Endothelial cell of umbilical vein (primary cell): ENCODE measurements at regions not wholly inside any gene's neighbourhood (a gene's known extent, or its start where the extent isn't known, plus 50 kb on each side); places are given as distances from the start of the nearest gene placed in this dataset.

Source experiments
- BruUV-seq: library from RNA; stranded (reverse); fragments of 400-500 nt; replicated peaks from 2 replicates; lab custom pipeline; 2021; lab: Mats Ljungman, UMichigan
- CTCF ChIA-PET: fragments of 300-600, 350-600 bp; sonication (Branson Sonifier 250); formaldehyde crosslinking; loops from one replicate; lab custom pipeline; 2021; ENCODE audit warnings: antibody characterized with exemption, inconsistent platforms; lab: Charles Lee
- POLR2A ChIA-PET: fragments of 300-600, 350-600 bp; sonication (Branson Sonifier 250); formaldehyde crosslinking; loops from one replicate; lab custom pipeline; 2021; ENCODE audit warnings: antibody characterized with exemption, inconsistent platforms; lab: Charles Lee
- DNase-seq: peaks from one replicate; pipeline ENCODE4 v3.0.0-alpha.2; 2011; ENCODE audit warnings: low read depth, low spot score
- FAIRE-seq: peaks from 2 replicates; lab custom pipeline; 2011; peaks lifted over from hg19 to GRCh38; lab: Jason Lieb, UNC
- H2AFZ ChIP-seq: 2 replicates; pipeline ENCODE4 v1.6.0; 2012; ENCODE audit warnings: low read depth, low read length, control low read depth, inconsistent platforms
- H3K27ac ChIP-seq: 2 replicates; pipeline ENCODE4 v1.5.1; 2011; ENCODE audit warnings: low read depth, mild to moderate bottlenecking, control low read depth, low read length, moderate library complexity; ENCODE audit not compliant: insufficient read depth
- H3K27me3 ChIP-seq, 2 experiments: 2 replicates each; pipeline versions ENCODE4 v1.6.0 to v1.6.1; 2011; ENCODE audit warnings: low read length in 2 of 2, mixed read lengths in 1 of 2; ENCODE audit not compliant: control insufficient read depth in 2 of 2, insufficient read depth in 2 of 2
- H3K36me3 ChIP-seq, 2 experiments: 2 replicates in 1 of 2; 3 replicates in 1 of 2; pipeline ENCODE4 v1.5.1; 2011; ENCODE audit warnings: low read length in 2 of 2, mild to moderate bottlenecking in 1 of 2, moderate library complexity in 1 of 2; ENCODE audit not compliant: control insufficient read depth in 2 of 2, insufficient read depth in 2 of 2; ENCODE audit errors: extremely low read depth in 1 of 2
- H3K4me1 ChIP-seq: 3 replicates; pipeline ENCODE4 v1.5.1; 2011; ENCODE audit warnings: mild to moderate bottlenecking, low read length; ENCODE audit not compliant: control insufficient read depth, insufficient read depth; ENCODE audit errors: extremely low read depth
- H3K4me2 ChIP-seq: 2 replicates; pipeline ENCODE4 v1.6.1; 2011; ENCODE audit warnings: low read length, control low read depth, mixed read lengths; ENCODE audit not compliant: insufficient read depth
- H3K4me3 ChIP-seq, 3 experiments: fragments of 200-600 bp in 1 of 3; sonication (generic), shearing (Covaris generic) in 1 of 3; replicated peaks in 1 of 3; 2 replicates each; pipeline ENCODE4 v1.5.1; 2011 to 2016; ENCODE audit warnings: control low read depth in 3 of 3, low read length in 3 of 3, mild to moderate bottlenecking in 2 of 3, inconsistent platforms in 1 of 3, low read depth in 1 of 3, moderate library complexity in 1 of 3; ENCODE audit not compliant: insufficient read depth in 1 of 3
- H3K79me2 ChIP-seq: 2 replicates; pipeline ENCODE4 v1.6.0; 2012; ENCODE audit warnings: low read length, inconsistent platforms; ENCODE audit not compliant: control insufficient read depth, insufficient read depth
- H3K9ac ChIP-seq: replicated peaks from 2 replicates; pipeline ENCODE3; 2011; ENCODE audit warnings: low read length, control low read depth; ENCODE audit not compliant: insufficient read depth; ENCODE audit errors: extremely low read depth
- H3K9me1 ChIP-seq: replicated peaks from 3 replicates; pipeline ENCODE4 v1.6.0; 2011; ENCODE audit warnings: mild to moderate bottlenecking, low read length; ENCODE audit not compliant: control insufficient read depth, insufficient read depth; ENCODE audit errors: extremely low read depth
- H3K9me3 ChIP-seq: replicated peaks from 2 replicates; pipeline ENCODE4 v1.5.1; 2012; ENCODE audit warnings: low read length, inconsistent platforms; ENCODE audit not compliant: control insufficient read depth, insufficient read depth
- H4K20me1 ChIP-seq: replicated peaks from 2 replicates; pipeline ENCODE3; 2011; ENCODE audit warnings: mild to moderate bottlenecking, low read length; ENCODE audit not compliant: control insufficient read depth, insufficient read depth; ENCODE audit errors: extremely low read depth
- CTCF ChIP-seq, 2 donors: IDR thresholded peaks; 1 replicate in 1 of 2; 2 replicates in 1 of 2; pipeline ENCODE4 v1.5.1; 2011; ENCODE audit warnings: low read length in 2 of 2, mild to moderate bottlenecking in 2 of 2, moderate library complexity in 2 of 2, control low read depth in 1 of 2, inconsistent platforms in 1 of 2, low read depth in 1 of 2; ENCODE audit not compliant: insufficient read depth in 1 of 2; ENCODE audit errors: extremely low read depth in 1 of 2
- EZH2 ChIP-seq: IDR thresholded peaks from 2 replicates; pipeline ENCODE4 v1.6.1; 2012; ENCODE audit warnings: borderline replicate concordance, low read depth, mild to moderate bottlenecking, moderate library complexity, low read length, inconsistent platforms; ENCODE audit not compliant: severe bottlenecking
- FOS ChIP-seq: IDR thresholded peaks from 2 replicates; pipeline ENCODE4 v1.6.1; 2011; ENCODE audit warnings: mild to moderate bottlenecking, low read length, moderate library complexity, borderline replicate concordance; ENCODE audit not compliant: insufficient read depth
- GATA2 ChIP-seq: IDR thresholded peaks from 2 replicates; pipeline ENCODE4 v1.7.0; 2011; ENCODE audit warnings: low read depth, mild to moderate bottlenecking, moderate library complexity, mixed read lengths, low read length; ENCODE audit not compliant: insufficient read length, insufficient read depth
- JUN ChIP-seq: IDR thresholded peaks from 2 replicates; pipeline ENCODE4 v1.6.1; 2011; ENCODE audit warnings: borderline replicate concordance, low read depth; ENCODE audit not compliant: insufficient read length, insufficient read depth
- MAX ChIP-seq: IDR thresholded peaks from 2 replicates; pipeline ENCODE4 v1.6.1; 2011; ENCODE audit not compliant: insufficient read depth, insufficient read length
- MYC ChIP-seq: IDR thresholded peaks from one replicate; pipeline ENCODE4 v1.6.1; 2011; ENCODE audit warnings: mild to moderate bottlenecking, low read depth, low read length
- POLR2A ChIP-seq: IDR thresholded peaks from 2 replicates; pipeline ENCODE4 v1.6.1; 2012; ENCODE audit warnings: low read depth, mild to moderate bottlenecking, control low read depth, low read length
- POLR2AphosphoS5 ChIP-seq: IDR thresholded peaks from 2 replicates; pipeline ENCODE4 v1.6.1; 2012; ENCODE audit warnings: low read depth, mild to moderate bottlenecking, control low read depth, low read length, moderate library complexity; ENCODE audit not compliant: insufficient read depth
- dilution Hi-C: fragments of 300-500 bp; cut with MboI; formaldehyde crosslinking; loops from one replicate; pipeline ENCODE4 v1.15.0; 2019; ENCODE audit warnings: low sequenced_read_pairs; ENCODE audit not compliant: extremely low pct_ligation_motif_present
- intact Hi-C: fragments of 100-400 bp; cut with micrococcal nuclease; formaldehyde crosslinking; loops from one replicate; pipeline ENCODE4 v1.10.0; 2022

- Histone ChIP-seq H3K9ac (no peak overlapping the region), H4K20me1 (no peaks in the 10 kb centered on the region), H3K27me3 (no peaks in the 10 kb centered on the region), H3K27ac (no peak overlapping the region), H3K9me1 (no peaks in the 10 kb centered on the region), H3K4me2 (no peak overlapping the region), H3K4me3 (no peak overlapping the region), H3K79me2 (no peaks in the 10 kb centered on the region), H3K4me1 (no peaks in the 10 kb centered on the region), H3K36me3 (no peaks in the 10 kb centered on the region), H2AFZ (no peak overlapping the region), H3K9me3 (peaks cover 2% of the 10 kb centered on the region)
- intact Hi-C loops = no loop called here
- FAIRE-seq (no peak), DNase-seq (no peak)
- no TSS peak for BruUV-seq
- CTCF ChIA-PET = no interaction called here
- TF ChIP-seq MAX (no peak), POLR2AphosphoS5 (no peak), CTCF (IDR thresholded peaks at IDR 0.05; ENCODE audit: extremely low read depth in 1 of 2, insufficient read depth in 1 of 2, low read depth in 1 of 2, low read length in 2 of 2) (no peak), MYC (no peak), POLR2A (no peak), GATA2 (no peak), FOS (no peak), JUN (no peak), EZH2 (no peak)
- POLR2A ChIA-PET = no interaction called here
- dilution Hi-C loops = no loop called here
Observed at GRCh38 chr2:8508766-8509165, 173.1 kb upstream of the ID2 start.
